ENCODE measurements at regions not wholly inside any gene's neighbourhood (a gene's known extent, or its start where the extent isn't known, plus 50 kb on each side); places are given as distances from the start of the nearest gene placed in this dataset.

GRCh38 chr6:169945117-169945516 is 193.7 kb downstream of the ERMARD start:
- no peaks in the 10 kb centered on the region for H3K27me3 ChIP-seq (ENCODE audit: insufficient read depth)
- H3K4me2 ChIP-seq: no peak overlapping the region
- H3K9me2 ChIP-seq (ENCODE audit: insufficient read depth): no peaks in the 10 kb centered on the region
- H3F3A ChIP-seq (replicated peaks; ENCODE audit: low read depth): no peaks in the 10 kb centered on the region
- Mint-ChIP-seq H3K4me1 (no peaks in the 10 kb centered on the region), H3K27ac (no peak overlapping the region), H3K27me3 (ENCODE audit: insufficient read depth, low read depth, poor library complexity) (no peaks in the 10 kb centered on the region), H3K4me3 (no peak overlapping the region), H3K36me3 (ENCODE audit: low read depth) (no peaks in the 10 kb centered on the region), H3K9me3 (peaks cover 6% of the 10 kb centered on the region; the same call in 2 of the 3 replicates)
- no peaks in the 10 kb centered on the region for H3K4me1 ChIP-seq (ENCODE audit: insufficient read depth)
- H2AFZ ChIP-seq: no peak overlapping the region
- H4K20me1 ChIP-seq (replicated peaks; ENCODE audit: insufficient read depth): no peaks in the 10 kb centered on the region
- ATAC-seq (no peak), DNase-seq (ENCODE audit: low spot score) (no peak)
- no peaks in the 10 kb centered on the region for H3K79me2 ChIP-seq (replicated peaks; ENCODE audit: insufficient read depth)
- H3K36me3 ChIP-seq (ENCODE audit: insufficient read depth): no peaks in the 10 kb centered on the region
- no peak for TF ChIP-seq CREB1 (CRISPR knock-in tag; IDR thresholded peaks at IDR 0.05; ENCODE audit: low read depth)
- no peak for TF ChIP-seq EZH2phosphoT487 (IDR thresholded peaks at IDR 0.05; ENCODE audit: unreplicated experiment)
- no peak for TF ChIP-seq JUNB (IDR thresholded peaks at IDR 0.05; ENCODE audit: unreplicated experiment)
- no peak for TF ChIP-seq ZNF114 (CRISPR knock-in tag; IDR thresholded peaks at IDR 0.05)
- no peak for TF ChIP-seq STAT1 (IDR thresholded peaks at IDR 0.05; ENCODE audit: unreplicated experiment)
- no peak for TF ChIP-seq CTCF (conservative IDR thresholded peaks at IDR 0.05; ENCODE audit: low read depth in 2 of 2)
- no peak for TF ChIP-seq NANOG (IDR thresholded peaks at IDR 0.05; ENCODE audit: borderline replicate concordance)
- no peak for TF ChIP-seq ZNF331 (CRISPR knock-in tag; IDR thresholded peaks at IDR 0.05; ENCODE audit: low read depth)
- no peak for TF ChIP-seq ETS1 (IDR thresholded peaks at IDR 0.05)
- TF ChIP-seq REST (IDR thresholded peaks at IDR 0.05; ENCODE audit: unreplicated experiment): no peak
- no peak for TF ChIP-seq ZNF462 (CRISPR knock-in tag; IDR thresholded peaks at IDR 0.05)
- TF ChIP-seq POLR2AphosphoS5 (IDR thresholded peaks at IDR 0.05; ENCODE audit: low read depth): no peak
- TF ChIP-seq EZH2 (IDR thresholded peaks at IDR 0.05; ENCODE audit: low read depth, unreplicated experiment): no peak
- no peak overlapping the region for H3K4me3 ChIP-seq
- H3K27ac ChIP-seq (ENCODE audit: low read depth): no peak overlapping the region

All from GM23338 (cell line).